Left lung (tissue), 4 donors: ENCODE measurements at regions not wholly inside any gene's neighbourhood (a gene's known extent, or its start where the extent isn't known, plus 50 kb on each side); places are given as distances from the start of the nearest gene placed in this dataset.

Source experiments
- ATAC-seq: fragments of 200-7000 bp; cut with Tn5 transposase; one replicate; pipeline ENCODE4 v1.9.1; 2020; ENCODE audit warnings: moderate library complexity
- DNase-seq, 4 donors: peaks; one replicate each; pipeline ENCODE4 v3.0.0-alpha.2; 2013 to 2020
- H3K27ac ChIP-seq, 2 donors: fragments of 200-600 bp; sonication (generic) in 1 of 2; one replicate each; pipeline versions ENCODE4 v1.5.0 to v1.8.0; 2020 to 2021
- H3K27me3 ChIP-seq, 2 donors: fragments of 200-600 bp; sonication (generic) in 1 of 2; one replicate each; pipeline versions ENCODE4 v1.5.0 to v1.8.0; 2020 to 2021
- H3K36me3 ChIP-seq, 2 donors: fragments of 200-600 bp; sonication (generic) in 1 of 2; one replicate each; pipeline versions ENCODE4 v1.5.0 to v1.8.0; 2020 to 2021
- H3K4me1 ChIP-seq, 2 donors: fragments of 200-600 bp; one replicate each; pipeline ENCODE4 v1.8.0; 2021
- H3K4me3 ChIP-seq, 2 donors: fragments of 200-600 bp; sonication (generic) in 1 of 2; one replicate each; pipeline versions ENCODE4 v1.5.0 to v1.8.0; 2020 to 2021; ENCODE audit warnings: mild to moderate bottlenecking in 1 of 2
- H3K9me3 ChIP-seq, 2 donors: fragments of 200-600 bp; sonication (generic) in 1 of 2; one replicate each; pipeline versions ENCODE4 v1.5.0 to v1.8.0; 2020 to 2021
- intact Hi-C, 2 donors: fragments of 100-400 bp; cut with DNase I; formaldehyde crosslinking; loops; one replicate each; pipeline versions ENCODE4 v1.11.2 to v1.14.2; 2022
- TF ChIP-seq, protein P1 (sequence below), 2 donors: fragments of 200-600 bp; sonication (generic) in 1 of 2; IDR thresholded peaks; one replicate each; pipeline versions ENCODE4 v1.5.0 to v1.8.0; 2021; ENCODE audit warnings: antibody characterized with exemption in 2 of 2
- donor health status: DM: no; HTN: yes; CAD: no.
- donor health status: DM: no; HTN: no; CAD: no.

DNA sequence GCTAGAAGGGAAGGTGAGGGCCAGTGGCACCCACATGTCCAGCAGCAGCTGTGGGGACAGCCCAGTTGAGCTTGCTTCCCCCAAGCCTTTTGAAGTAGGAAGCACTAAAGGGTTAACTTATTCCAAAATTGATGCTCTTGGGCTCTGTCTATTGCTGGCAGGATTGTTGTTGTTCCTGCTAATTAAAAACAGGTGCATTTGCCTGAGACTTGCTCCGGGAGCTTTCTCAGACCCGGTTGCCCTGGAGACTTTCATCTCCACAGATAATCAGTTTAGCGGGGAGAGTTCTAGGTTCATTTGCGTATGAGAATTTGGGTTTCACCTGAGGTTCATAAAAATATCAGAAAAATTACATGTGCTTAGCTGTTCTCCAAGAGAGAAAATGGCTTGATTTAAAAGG, 277.3 kb downstream of the LRATD1 start:
- H3K4me1 ChIP-seq, result no peaks in the 10 kb centered on the region
- no peak overlapping the region for H3K27ac ChIP-seq
- intact Hi-C loops, result no loop called here
- ATAC-seq (no peak), DNase-seq (no peak)
- no peak overlapping the region for H3K4me3 ChIP-seq
- H3K27me3 ChIP-seq, result no peaks in the 10 kb centered on the region
- no peaks in the 10 kb centered on the region for H3K36me3 ChIP-seq
- no peaks in the 10 kb centered on the region for H3K9me3 ChIP-seq
- TF ChIP-seq, protein P1, sequence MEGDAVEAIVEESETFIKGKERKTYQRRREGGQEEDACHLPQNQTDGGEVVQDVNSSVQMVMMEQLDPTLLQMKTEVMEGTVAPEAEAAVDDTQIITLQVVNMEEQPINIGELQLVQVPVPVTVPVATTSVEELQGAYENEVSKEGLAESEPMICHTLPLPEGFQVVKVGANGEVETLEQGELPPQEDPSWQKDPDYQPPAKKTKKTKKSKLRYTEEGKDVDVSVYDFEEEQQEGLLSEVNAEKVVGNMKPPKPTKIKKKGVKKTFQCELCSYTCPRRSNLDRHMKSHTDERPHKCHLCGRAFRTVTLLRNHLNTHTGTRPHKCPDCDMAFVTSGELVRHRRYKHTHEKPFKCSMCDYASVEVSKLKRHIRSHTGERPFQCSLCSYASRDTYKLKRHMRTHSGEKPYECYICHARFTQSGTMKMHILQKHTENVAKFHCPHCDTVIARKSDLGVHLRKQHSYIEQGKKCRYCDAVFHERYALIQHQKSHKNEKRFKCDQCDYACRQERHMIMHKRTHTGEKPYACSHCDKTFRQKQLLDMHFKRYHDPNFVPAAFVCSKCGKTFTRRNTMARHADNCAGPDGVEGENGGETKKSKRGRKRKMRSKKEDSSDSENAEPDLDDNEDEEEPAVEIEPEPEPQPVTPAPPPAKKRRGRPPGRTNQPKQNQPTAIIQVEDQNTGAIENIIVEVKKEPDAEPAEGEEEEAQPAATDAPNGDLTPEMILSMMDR (IDR thresholded peaks at IDR 0.05), result no peak

DNA sequence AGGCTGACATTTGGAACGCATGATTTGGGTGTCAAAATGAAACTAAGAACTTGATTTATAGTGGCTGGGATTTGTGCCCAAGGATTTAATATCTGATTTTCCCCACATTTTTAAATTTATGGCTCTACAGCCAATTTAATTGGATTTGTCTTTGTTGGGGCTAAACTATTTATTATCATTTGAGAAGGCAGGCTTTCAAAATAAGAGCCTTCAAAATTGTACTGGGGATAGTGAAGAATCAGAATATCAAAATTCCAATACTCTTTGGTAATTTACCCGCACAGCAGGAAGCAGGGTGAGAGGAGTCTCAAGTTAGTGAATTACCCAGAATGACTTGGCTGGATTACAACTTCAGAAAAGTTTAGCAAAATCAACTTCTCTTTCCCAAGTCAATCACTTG, 278.1 kb downstream of the LRATD1 start:
- no peak for ATAC-seq
- intact Hi-C loops, result no loop called here
- TF ChIP-seq, protein P1 (IDR thresholded peaks at IDR 0.05), result no peak

DNA sequence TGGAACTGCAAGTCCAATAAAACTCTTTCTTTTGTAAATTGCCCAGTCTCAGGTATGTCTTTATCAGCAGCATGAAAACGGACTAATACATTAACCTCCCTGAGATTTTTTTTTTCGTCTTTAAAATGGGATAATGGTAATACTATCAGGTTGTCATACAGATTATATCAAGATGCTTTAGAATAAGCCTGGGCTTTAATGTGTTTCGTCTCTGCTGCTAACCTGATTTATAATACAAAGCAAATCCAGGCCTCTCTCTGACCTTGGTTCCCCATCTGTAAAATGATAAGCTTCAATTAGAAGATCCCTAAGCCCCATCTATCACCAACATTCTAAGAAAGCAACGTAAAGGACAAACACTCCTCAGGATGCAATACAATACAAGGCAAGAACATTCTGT, 283.5 kb downstream of the LRATD1 start:
- Histone ChIP-seq H3K4me3 (no peak overlapping the region), H3K9me3 (peaks cover 0 to 2% of the 10 kb centered on the region in 2 donors), H3K36me3 (no peaks in the 10 kb centered on the region), H3K27ac (no peak overlapping the region), H3K27me3 (no peaks in the 10 kb centered on the region), H3K4me1 (no peaks in the 10 kb centered on the region)
- intact Hi-C loops, result no loop called here
- TF ChIP-seq, protein P1 (IDR thresholded peaks at IDR 0.05), result no peak
- DNase-seq (no peak), ATAC-seq (no peak)

More for the DNA sequence above, 278.1 kb downstream of the LRATD1 start:
- H3K4me1 ChIP-seq, result no peaks in the 10 kb centered on the region
- no peak for DNase-seq
- no peak overlapping the region for H3K27ac ChIP-seq
- no peaks in the 10 kb centered on the region for H3K9me3 ChIP-seq
- H3K4me3 ChIP-seq, result no peak overlapping the region
- H3K27me3 ChIP-seq, result no peaks in the 10 kb centered on the region
- no peaks in the 10 kb centered on the region for H3K36me3 ChIP-seq

DNA sequence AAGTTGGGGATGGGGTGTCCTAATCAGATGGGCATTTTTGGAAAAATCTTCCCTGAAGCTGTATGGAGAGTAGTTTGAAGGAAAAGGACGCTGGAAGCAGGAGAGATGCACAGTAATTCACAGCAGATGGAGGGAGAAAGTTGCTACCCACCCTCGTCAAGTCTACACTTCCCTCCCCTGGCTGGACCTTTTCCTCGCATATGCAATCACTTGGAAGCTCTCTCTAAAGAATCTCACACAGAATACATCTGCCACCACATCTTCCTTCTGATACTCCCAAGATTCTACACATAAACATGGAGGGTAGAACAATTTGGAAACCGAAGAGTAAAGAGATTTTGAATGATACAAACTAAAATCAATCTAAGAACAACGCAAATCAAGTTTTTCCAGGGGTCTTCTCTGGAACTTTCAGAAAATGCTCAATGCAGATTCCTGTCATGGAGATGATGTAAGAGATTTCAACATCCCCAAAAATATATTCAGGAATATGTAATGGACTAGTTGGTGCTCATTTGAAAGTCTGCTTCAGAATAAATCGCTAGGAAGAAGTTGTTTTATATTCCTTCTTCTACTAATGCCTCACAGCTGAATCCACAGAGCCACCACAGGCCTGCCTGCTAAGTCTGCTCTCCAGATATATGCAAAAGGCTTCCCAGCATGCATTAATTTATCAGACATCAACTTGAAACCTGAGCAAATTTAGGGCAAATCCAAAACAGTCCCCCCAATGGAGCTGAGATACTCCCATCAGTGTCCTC, 291.5 kb downstream of the LRATD1 start:
- H3K27ac ChIP-seq, result no peak overlapping the region
- no peak for DNase-seq
- no peaks in the 10 kb centered on the region for H3K27me3 ChIP-seq
- H3K9me3 ChIP-seq, result peaks cover 0 to 6% of the 10 kb centered on the region in 2 donors
- ATAC-seq, result no peak
- intact Hi-C loops, result no loop called here
- no peak overlapping the region for H3K4me3 ChIP-seq
- H3K4me1 ChIP-seq, result no peaks in the 10 kb centered on the region
- H3K36me3 ChIP-seq, result no peaks in the 10 kb centered on the region
- TF ChIP-seq, protein P1 (IDR thresholded peaks at IDR 0.05), result no peak

DNA sequence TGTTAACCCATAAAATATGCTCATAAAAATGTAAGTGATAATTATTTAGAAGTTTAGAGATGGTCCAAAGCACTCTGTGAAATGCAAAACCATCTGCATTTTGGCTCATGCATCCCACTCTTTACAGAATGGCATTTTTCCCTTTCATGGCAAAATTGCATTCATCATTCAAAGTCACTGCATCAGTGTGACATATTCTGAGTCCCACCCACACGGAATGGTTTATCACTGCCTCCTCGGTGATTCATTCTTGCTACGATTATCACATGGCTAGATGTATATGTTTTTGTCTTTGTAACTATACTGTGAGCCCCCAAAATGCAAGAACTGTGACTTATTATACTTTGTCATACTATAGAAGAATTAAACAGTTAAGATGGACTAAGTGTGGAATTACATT, 293.0 kb downstream of the LRATD1 start:
- Histone ChIP-seq H3K4me3 (no peak overlapping the region), H3K36me3 (no peaks in the 10 kb centered on the region), H3K27ac (no peak overlapping the region), H3K9me3 (peaks cover 0 to 6% of the 10 kb centered on the region in 2 donors), H3K4me1 (no peaks in the 10 kb centered on the region), H3K27me3 (no peaks in the 10 kb centered on the region)
- ATAC-seq, result no peak
- intact Hi-C loops, result no loop called here
- no peak for DNase-seq
- TF ChIP-seq, protein P1 (IDR thresholded peaks at IDR 0.05), result no peak
